Spinal cord (tissue), 9 donors: ENCODE measurements at regions not wholly inside any gene's neighbourhood (a gene's known extent, or its start where the extent isn't known, plus 50 kb on each side); places are given as distances from the start of the nearest gene placed in this dataset.

Experiments used
- DNase-seq, 6 donors: peaks; one replicate each; pipeline versions ENCODE4 v3.0.0 to v3.0.0-alpha.2; 2013 to 2015; ENCODE audit warnings: low spot score in 6 of 6, low read depth in 4 of 6
- H3K27ac ChIP-seq: one replicate; pipeline ENCODE4 v1.5.1; 2013; ENCODE audit warnings: low read depth, low read length, control low read depth
- H3K27me3 ChIP-seq: one replicate; pipeline ENCODE4 v1.6.1; 2013; ENCODE audit warnings: low read length; ENCODE audit not compliant: control insufficient read depth, insufficient read depth
- H3K36me3 ChIP-seq: one replicate; pipeline ENCODE4 v1.6.1; 2013; ENCODE audit warnings: low read length; ENCODE audit not compliant: control insufficient read depth, insufficient read depth
- H3K4me1 ChIP-seq: one replicate; pipeline ENCODE4 v1.6.1; 2013; ENCODE audit warnings: low read length; ENCODE audit not compliant: control insufficient read depth, insufficient read depth
- H3K4me3 ChIP-seq: one replicate; pipeline ENCODE4 v1.5.1; 2013; ENCODE audit warnings: low read depth, low read length, control low read depth
- H3K9me3 ChIP-seq: one replicate; pipeline ENCODE4 v1.6.1; 2013; ENCODE audit warnings: low read length; ENCODE audit not compliant: control insufficient read depth, insufficient read depth
- WGBS: methylation state at CpG from one replicate; pipeline ENCODE4 v1.1.5; 2013; ENCODE audit warnings: missing lambda C conversion rate; ENCODE audit not compliant: insufficient coverage; 5-methylcytosine and 5-hydroxymethylcytosine counted together
- donor health status: healthy.

DNA sequence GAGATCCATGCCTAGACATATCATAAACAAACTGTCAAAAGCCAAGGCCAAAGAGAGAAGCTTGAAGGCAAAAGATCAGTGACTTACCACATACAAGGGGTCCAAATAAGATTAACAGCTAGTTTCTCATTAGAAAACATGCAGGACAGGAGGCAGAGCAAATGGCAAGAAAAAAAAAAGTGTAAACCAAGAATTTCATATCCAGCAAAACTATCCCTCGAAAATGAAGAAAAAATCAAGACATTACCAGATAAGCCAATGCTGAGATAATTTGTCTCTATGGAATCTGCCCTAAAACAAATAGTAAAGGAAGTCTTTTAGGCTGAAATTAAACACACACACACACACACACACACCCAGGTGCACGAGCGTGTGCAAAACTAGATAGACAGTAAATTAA, 99.6 kb upstream of the NSMCE3 start:
- no peak overlapping the region for H3K27ac ChIP-seq
- no peak overlapping the region for H3K4me3 ChIP-seq
- WGBS, result no CpG with 5 or more reads among the region's 3 CpGs
- H3K27me3 ChIP-seq, result no peaks in the 10 kb centered on the region
- H3K4me1 ChIP-seq, result no peaks in the 10 kb centered on the region
- peaks cover 5% of the 10 kb centered on the region for H3K9me3 ChIP-seq
- no peaks in the 10 kb centered on the region for H3K36me3 ChIP-seq
- no peak for DNase-seq

DNA sequence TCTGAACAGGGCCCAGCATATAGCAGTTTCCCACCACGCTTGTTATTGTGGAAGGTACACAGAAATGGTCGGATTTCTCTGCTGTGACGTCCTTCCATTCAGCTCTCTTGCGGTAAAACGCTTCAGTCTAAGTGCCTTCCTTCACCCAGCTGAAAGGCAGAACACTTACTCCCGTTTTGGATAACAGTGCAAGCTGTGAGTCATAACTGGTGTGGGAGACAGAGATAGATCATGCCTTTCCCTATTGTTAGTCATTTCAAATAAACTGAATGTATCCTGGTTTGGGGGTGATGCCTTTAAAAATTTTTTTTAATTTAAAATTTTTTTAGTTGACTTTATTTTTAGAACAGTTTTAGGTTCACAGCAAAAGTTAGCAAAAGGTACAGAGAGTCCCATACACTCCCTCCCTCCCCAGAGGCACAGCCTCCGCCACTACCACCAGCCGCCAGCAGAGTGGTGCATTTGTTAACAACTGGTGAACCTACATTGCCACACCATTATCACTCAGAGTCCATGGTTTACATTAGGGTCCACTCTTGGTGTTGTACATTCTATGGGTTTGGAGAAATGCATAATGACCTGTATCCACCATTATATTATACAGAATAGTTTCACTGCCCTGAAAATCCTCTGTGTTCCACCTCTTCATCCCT, 94.9 kb upstream of the NSMCE3 start:
- Histone ChIP-seq H3K27me3 (no peaks in the 10 kb centered on the region), H3K36me3 (no peaks in the 10 kb centered on the region), H3K4me1 (no peaks in the 10 kb centered on the region), H3K27ac (no peak overlapping the region), H3K4me3 (no peak overlapping the region), H3K9me3 (peaks cover 3% of the 10 kb centered on the region)
- 78% methylated on average over 3 of the region's 8 CpGs for WGBS
- peak in 1 of 6 donors; percentile 35 for DNase-seq

DNA sequence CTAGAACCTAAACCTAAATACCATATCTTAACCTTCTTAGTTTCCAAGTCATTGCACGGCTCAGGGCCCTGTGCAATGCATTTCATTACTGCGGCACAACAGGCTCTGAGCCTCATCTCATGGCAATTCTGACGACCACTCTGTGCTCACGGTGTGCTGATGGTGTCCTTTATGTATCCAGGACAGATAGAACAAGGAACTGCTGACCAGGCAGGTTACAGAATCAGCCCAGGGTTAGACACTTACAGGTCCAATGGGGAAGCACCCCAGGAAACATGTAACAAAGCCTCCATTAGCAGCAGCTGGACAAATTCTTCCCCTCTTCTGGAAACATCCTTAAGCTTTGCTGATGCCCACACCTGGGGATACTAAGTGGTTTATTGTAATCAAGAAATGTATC, 91.9 kb upstream of the NSMCE3 start:
- Histone ChIP-seq H3K27ac (no peak overlapping the region), H3K27me3 (no peaks in the 10 kb centered on the region), H3K4me3 (no peak overlapping the region), H3K36me3 (no peaks in the 10 kb centered on the region), H3K4me1 (no peaks in the 10 kb centered on the region), H3K9me3 (no peaks in the 10 kb centered on the region)
- DNase-seq, result no peak
- 91% methylated on average over 4 of the region's 4 CpGs for WGBS

DNA sequence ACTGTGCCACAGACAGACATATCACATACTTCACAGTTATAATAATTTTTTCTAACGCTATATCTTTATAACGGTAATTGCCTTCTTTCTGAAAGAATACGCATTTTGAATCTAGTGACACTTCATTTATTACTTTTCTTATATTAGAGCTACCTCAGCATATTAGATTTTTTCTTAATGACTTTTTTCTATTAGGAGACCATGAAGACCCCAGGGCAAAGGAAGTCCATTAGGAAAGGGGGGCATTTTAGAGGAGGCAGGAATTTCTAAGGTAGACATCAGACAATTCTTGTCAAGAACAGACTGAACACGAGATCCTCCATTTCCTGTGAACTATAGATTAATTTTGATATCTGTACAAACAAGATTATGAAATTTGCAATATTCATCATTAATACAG, 90.5 kb upstream of the NSMCE3 start:
- Histone ChIP-seq H3K4me1 (no peaks in the 10 kb centered on the region), H3K9me3 (no peaks in the 10 kb centered on the region), H3K27ac (no peak overlapping the region), H3K36me3 (no peaks in the 10 kb centered on the region), H3K27me3 (no peaks in the 10 kb centered on the region), H3K4me3 (no peak overlapping the region)
- DNase-seq, result no peak
- no CpG with 5 or more reads among the region's 4 CpGs for whole genome bisulfite sequencing

DNA sequence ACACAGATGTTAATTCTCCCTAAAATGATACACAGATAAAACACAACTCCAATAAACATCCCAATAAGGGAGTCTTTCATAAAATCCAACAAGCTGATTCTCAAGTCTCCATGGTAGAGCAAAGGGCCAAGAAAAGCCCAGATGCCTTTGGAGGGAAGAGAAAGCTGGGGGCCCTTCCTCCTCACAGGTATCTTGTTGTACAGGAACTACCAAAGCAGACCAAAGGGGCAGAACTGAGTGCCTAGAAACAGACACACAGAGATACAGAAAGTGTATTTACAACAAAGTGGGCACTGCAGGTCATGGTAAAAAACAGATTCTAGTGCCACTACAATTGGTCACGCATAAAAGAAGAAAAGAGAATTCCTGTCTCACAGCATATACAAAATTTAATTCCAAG, 87.2 kb upstream of the NSMCE3 start:
- Histone ChIP-seq H3K36me3 (no peaks in the 10 kb centered on the region), H3K4me3 (no peak overlapping the region), H3K27ac (no peak overlapping the region), H3K4me1 (no peaks in the 10 kb centered on the region), H3K9me3 (no peaks in the 10 kb centered on the region), H3K27me3 (no peaks in the 10 kb centered on the region)
- DNase-seq, result no peak
- WGBS, result no CpG with 5 or more reads among the region's 1 CpG

DNA sequence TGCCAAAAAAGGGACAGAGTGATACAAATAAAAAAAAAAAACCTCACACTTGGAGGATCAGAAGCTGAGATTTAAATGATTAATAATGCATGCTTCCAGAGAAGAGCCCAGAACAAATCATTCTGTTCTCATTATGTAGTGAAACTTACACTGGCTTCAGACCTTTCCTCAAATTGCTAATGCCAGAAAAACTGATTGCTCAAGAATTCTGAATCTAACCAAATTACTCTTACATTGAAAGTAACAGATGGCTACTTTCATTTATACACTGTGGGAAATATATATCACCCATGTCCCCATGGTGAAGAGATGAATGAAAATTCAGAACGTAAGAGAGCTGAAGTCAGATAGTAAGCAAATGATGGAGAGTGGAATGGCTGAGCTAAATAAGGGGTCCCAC, 85.9 kb upstream of the NSMCE3 start:
- 29% methylated on average over 1 of the region's 1 CpG for WGBS
- Histone ChIP-seq H3K36me3 (no peaks in the 10 kb centered on the region), H3K4me3 (no peak overlapping the region), H3K9me3 (no peaks in the 10 kb centered on the region), H3K4me1 (no peaks in the 10 kb centered on the region), H3K27ac (no peak overlapping the region), H3K27me3 (no peaks in the 10 kb centered on the region)
- DNase-seq, result peak in 1 of 6 donors; percentile 60

DNA sequence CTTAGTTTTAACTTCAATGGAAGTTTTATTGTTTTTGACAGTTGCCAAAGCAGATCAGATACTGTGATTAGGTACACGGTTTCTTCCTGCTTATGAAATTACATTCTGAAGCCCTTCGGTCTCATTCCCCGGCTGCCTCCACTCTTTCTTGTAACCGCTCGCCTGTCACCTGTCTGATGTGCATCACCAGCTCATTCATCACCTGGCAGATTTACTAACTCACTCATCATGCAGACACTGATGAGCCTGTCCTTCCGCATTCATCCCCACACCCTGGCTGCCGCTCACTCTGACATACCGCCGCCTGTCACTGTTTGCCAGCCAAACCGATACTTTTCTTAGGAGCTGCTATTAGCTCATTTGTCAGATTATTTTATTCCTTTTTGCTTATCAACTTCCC, 82.8 kb upstream of the NSMCE3 start:
- no peak overlapping the region for H3K27ac ChIP-seq
- DNase-seq, result no peak
- 86% methylated on average over 10 of the region's 10 CpGs for WGBS
- H3K4me1 ChIP-seq, result peaks cover 4% of the 10 kb centered on the region
- H3K27me3 ChIP-seq, result no peaks in the 10 kb centered on the region
- no peak overlapping the region for H3K4me3 ChIP-seq
- H3K9me3 ChIP-seq, result no peaks in the 10 kb centered on the region
- H3K36me3 ChIP-seq, result no peaks in the 10 kb centered on the region

DNA sequence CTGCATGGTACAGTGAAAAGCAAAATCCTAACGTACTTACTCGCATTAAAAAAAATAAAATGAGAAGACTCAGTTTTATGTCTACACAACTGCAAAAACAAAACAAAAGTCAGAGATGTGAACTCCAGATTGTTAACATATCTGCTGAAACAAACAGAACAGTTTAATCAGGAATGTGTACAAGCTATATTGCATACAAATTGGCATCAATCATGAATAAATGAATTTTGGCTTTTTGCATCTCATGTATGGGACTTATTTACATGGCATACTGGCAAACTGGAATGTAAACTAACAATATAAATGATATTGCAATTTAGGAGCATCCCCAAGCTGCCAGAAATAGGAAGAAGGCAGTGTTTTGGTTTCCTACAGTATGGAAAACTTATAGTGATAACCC, 79.6 kb upstream of the NSMCE3 start:
- no CpG with 5 or more reads among the region's 2 CpGs for WGBS
- no peaks in the 10 kb centered on the region for H3K9me3 ChIP-seq
- peak in 1 of 6 donors; percentile 69 for DNase-seq
- H3K36me3 ChIP-seq, result no peaks in the 10 kb centered on the region
- no peak overlapping the region for H3K27ac ChIP-seq
- no peak overlapping the region for H3K4me3 ChIP-seq
- H3K4me1 ChIP-seq, result peaks cover 14% of the 10 kb centered on the region
- no peaks in the 10 kb centered on the region for H3K27me3 ChIP-seq

DNA sequence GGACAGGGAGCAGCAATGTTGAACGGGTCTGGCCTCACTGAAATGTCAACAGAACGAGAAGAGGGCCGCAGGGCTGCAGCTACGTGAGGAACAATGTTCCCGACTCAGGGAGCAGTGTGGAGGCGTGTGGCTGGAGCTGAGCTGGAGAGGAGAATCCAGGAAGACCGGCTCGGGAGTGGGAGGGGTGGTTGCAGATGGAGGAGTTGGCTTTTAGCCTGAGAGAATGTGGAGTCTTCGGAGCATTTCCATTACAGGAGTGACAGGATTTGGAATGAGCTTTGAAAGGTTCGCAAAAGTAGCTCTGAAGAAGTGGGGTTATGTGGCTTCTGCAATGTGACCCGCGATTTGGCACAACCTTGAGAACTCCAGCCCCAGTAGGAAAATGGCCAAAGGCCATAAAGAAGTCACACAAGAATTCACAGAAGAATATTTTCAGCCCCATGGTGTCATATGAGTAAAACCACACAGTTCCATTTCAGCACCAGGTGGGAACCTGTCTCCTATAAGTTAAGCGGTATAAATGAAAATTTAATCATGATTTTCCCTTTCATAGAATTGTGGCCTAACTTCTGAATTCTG, 78.8 kb upstream of the NSMCE3 start:
- H3K4me1 ChIP-seq, result peaks cover 14% of the 10 kb centered on the region
- WGBS, result 66% methylated on average over 10 of the region's 13 CpGs
- no peaks in the 10 kb centered on the region for H3K9me3 ChIP-seq
- DNase-seq, result peak in 1 of 6 donors; percentile 83
- no peak overlapping the region for H3K4me3 ChIP-seq
- no peaks in the 10 kb centered on the region for H3K27me3 ChIP-seq
- no peaks in the 10 kb centered on the region for H3K36me3 ChIP-seq
- H3K27ac ChIP-seq, result no peak overlapping the region

DNA sequence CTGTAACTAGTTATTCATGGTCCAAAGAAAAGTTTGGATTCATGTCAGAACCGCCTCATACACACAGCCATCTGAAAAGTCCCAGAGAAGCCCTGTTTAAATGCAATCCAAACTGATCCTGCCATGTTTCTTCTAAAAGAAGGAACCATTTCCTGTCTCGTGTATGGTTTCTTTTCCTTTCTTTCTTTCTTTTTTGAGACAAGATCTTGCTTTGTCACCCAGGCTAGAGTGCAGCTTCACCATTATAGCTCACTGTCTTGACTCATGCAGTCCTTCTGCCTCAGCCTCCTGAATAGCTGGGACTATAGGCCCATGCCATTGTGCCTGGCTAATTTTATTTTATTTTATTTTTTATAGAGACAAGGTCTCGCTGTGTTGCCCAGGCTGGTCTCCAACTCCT, 77.4 kb upstream of the NSMCE3 start:
- Histone ChIP-seq H3K4me3 (no peak overlapping the region), H3K4me1 (peaks cover 14% of the 10 kb centered on the region), H3K27me3 (no peaks in the 10 kb centered on the region), H3K27ac (no peak overlapping the region), H3K36me3 (no peaks in the 10 kb centered on the region), H3K9me3 (no peaks in the 10 kb centered on the region)
- 61% methylated on average over 2 of the region's 3 CpGs for WGBS
- DNase-seq, result no peak
